GM21360 (cell line): ENCODE measurements at regions not wholly inside any gene's neighbourhood (a gene's known extent, or its start where the extent isn't known, plus 50 kb on each side); places are given as distances from the start of the nearest gene placed in this dataset.

ENCODE experiments used
- ATAC-seq: cut with Tn5 transposase; IDR thresholded peaks from one replicate; pipeline ENCODE4 v1.9.1; 2021; ENCODE audit warnings: mild to moderate bottlenecking, moderate library complexity; ENCODE audit not compliant: unreplicated experiment

DNA sequence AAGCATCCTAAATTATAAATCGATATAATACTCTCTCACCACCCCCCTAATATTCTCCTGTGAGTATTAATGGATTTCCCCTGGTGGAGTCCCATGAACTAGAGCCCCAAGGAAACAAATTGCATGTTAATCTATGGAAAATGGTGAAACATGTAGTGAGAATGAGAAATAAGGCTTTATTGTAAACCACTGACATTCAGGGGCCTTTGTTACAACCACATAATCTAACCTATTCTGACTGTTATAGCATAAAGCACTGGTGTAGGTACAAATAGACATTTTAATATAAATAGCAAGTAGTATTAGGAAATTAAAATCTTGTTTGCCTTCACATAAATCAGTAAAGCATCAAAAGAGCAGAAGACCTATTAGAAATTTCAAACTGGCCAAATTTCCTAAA, 65.3 kb upstream of the TLK1 start:
- ATAC-seq: no peak

DNA sequence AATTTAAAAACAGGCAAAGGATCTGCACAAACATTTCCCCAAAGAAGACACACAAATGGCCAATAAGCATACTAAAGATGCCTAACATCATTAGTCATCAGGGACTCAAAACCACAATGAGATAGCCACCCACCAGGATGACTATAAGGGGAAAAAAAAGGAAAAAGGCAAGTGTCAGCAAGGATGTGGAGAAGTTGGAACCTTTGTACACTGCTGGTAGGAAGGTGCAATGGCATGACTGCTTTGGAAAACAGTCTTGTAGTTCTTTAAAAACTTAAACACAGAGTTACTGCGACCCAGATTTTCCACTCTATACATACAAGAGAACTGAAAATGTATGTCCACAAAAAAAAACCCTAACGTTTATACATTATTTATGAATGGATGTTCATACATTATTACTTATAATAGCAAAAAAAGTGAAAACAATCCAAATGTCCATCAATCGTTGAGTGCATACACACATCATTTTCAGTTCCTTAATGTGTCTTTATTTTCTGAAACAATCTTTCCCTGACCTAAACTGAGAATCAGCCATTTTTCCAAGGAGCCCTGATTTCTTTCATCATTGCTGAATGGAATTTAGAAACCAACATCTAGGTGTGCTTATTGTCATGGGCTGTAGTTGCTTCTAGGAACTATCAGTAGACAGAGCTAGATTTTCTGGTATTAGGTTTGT, 64.7 kb upstream of the TLK1 start:
- ATAC-seq: no peak

DNA sequence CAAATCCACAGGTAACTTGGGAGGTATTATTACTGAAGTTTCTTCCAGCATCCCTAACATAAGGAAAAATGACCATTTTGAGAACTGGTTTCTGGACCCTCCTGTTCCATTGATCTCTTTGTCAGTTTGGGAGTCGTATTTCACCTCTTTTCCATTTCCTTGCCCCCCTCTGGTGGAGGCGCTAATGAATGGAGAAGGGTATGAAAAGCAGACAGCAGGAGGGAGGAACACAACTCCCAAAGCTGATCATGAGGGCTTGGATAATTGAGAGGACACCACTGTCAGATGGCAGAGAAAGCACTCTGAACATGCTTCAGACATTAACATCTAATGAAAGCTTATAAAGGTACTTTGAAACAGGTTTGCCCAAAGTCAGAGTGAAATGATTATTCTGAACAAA, 56.6 kb upstream of the TLK1 start:
- no peak for ATAC-seq

DNA sequence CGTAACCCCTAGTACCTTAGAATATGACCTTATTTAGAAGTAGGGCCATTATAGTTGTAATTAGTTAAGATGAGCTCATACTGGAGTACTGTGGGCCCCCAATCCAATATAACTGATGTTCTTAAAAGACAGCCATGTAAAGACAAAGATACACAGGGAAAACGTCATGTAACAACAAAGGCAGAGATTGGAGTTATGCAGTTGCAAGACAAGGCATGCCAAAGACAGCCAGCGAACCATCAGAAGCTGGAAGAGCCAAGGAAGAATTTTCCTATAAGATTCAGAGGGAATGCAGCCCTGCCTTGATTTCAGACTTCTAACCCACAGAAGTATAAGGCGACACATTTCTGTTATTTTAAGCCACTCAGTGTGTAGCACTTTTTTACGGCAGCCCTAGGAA, 55.9 kb upstream of the TLK1 start:
- no peak for ATAC-seq

DNA sequence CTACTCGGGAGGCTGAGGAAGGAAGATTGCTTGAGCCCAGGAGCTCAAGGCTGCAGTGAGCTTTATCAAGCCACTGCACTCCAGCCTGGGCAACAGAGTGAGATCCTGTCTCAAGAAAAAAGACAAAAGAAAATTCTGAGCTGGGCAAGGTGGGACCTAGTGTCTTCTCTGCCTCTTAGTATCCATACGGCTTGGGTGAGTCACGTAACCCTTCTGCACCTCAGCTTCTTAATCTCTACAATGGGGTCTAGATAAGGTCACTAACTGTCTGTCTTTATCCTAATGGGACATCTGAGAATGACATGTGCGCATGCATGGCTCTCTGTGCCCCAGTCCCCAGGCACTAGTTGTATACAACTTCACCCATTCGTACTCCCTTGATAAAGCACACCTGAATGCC, 53.4 kb upstream of the TLK1 start:
- no peak for ATAC-seq

DNA sequence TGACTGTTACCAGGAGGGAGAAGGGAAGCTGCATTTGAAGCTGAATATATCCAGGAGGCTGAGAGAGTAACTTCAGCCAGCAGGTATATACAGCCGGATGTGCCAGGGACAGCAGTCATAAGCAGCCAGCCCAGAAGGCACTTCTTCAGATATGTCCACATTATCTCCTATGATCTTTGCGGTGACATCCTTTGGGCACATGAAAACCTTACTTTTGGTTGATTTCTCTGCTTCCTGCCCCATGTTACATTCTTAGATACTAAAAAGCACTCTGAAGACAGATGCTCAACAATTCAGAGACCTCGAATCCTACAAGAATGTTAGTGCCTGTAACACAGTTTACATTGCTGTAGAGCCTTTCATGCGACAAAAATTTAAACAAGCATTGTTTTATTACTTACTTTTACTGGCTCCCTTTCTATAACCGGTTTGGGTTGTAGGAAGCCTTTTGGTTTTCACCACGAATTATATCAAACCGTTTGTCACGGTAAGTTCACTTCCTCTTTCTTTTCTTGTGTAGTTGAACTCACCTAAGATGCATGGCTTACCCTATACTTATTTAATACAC, 50.3 kb upstream of the TLK1 start:
- peak; percentile 75 for ATAC-seq
